Liver (tissue), 8 donors: ENCODE measurements at regions not wholly inside any gene's neighbourhood (a gene's known extent, or its start where the extent isn't known, plus 50 kb on each side); places are given as distances from the start of the nearest gene placed in this dataset.

Experiments used
- DNase-seq: peaks from one replicate; pipeline ENCODE4 v3.0.0-alpha.2; 2017; ENCODE audit warnings: low spot score
- H3K27ac ChIP-seq, 2 donors: one replicate each; pipeline ENCODE4 v1.7.0; 2013; ENCODE audit warnings: inconsistent platforms in 2 of 2, low read length in 2 of 2, control low read depth in 1 of 2, low read depth in 1 of 2, mild to moderate bottlenecking in 1 of 2
- H3K27me3 ChIP-seq, 4 donors: one replicate each; pipeline versions ENCODE4 v1.6.1 to v1.7.0; 2013; ENCODE audit warnings: low read length in 3 of 4, inconsistent platforms in 1 of 4, mild to moderate bottlenecking in 1 of 4, moderate library complexity in 1 of 4; ENCODE audit not compliant: control insufficient read depth in 4 of 4, insufficient read depth in 4 of 4
- H3K36me3 ChIP-seq, 4 donors: one replicate each; pipeline versions ENCODE4 v1.6.1 to v1.7.0; 2013; ENCODE audit warnings: low read length in 3 of 4, mild to moderate bottlenecking in 3 of 4, low read depth in 1 of 4, moderate library complexity in 1 of 4; ENCODE audit not compliant: control insufficient read depth in 4 of 4, insufficient read depth in 3 of 4
- H3K4me1 ChIP-seq, 4 donors: one replicate each; pipeline versions ENCODE4 v1.6.1 to v1.7.0; 2013; ENCODE audit warnings: low read length in 3 of 4, mild to moderate bottlenecking in 3 of 4, moderate library complexity in 1 of 4; ENCODE audit not compliant: control insufficient read depth in 4 of 4, insufficient read depth in 4 of 4
- H3K4me3 ChIP-seq, 3 donors: one replicate each; pipeline versions ENCODE4 v1.6.1 to v1.7.0; 2013; ENCODE audit warnings: low read length in 3 of 3, control low read depth in 1 of 3, low read depth in 1 of 3, mild to moderate bottlenecking in 1 of 3
- H3K9ac ChIP-seq, 2 donors: one replicate each; pipeline ENCODE4 v1.7.0; 2013; ENCODE audit warnings: low read length in 2 of 2, mild to moderate bottlenecking in 2 of 2, moderate library complexity in 2 of 2, control low read depth in 1 of 2, low read depth in 1 of 2
- H3K9me3 ChIP-seq, 4 donors: one replicate each; pipeline versions ENCODE4 v1.6.1 to v1.7.0; 2013; ENCODE audit warnings: low read length in 3 of 4; ENCODE audit not compliant: control insufficient read depth in 4 of 4
- CTCF ChIP-seq: fragments of 150-350 bp; IDR thresholded peaks from 2 replicates; pipeline ENCODE4 v1.5.1; 2017; ENCODE audit warnings: improper control_type of control experiment, low read depth, low read length; ENCODE audit not compliant: missing input control
- EGR1 ChIP-seq, 2 donors: IDR thresholded peaks; 2 replicates each; pipeline ENCODE4 v1.6.1; 2016 to 2018; ENCODE audit warnings: antibody characterized with exemption in 2 of 2, low read depth in 2 of 2
- FOXA1 ChIP-seq: IDR thresholded peaks from 2 replicates; pipeline ENCODE4 v1.6.1; 2016; ENCODE audit warnings: antibody characterized with exemption
- FOXA2 ChIP-seq: IDR thresholded peaks from 2 replicates; pipeline ENCODE4 v1.6.1; 2016; ENCODE audit warnings: antibody characterized with exemption
- GABPA ChIP-seq, 2 donors: IDR thresholded peaks in 1 of 2; conservative IDR thresholded peaks in 1 of 2; 2 replicates each; pipeline ENCODE4 v1.6.1; 2016; ENCODE audit warnings: antibody characterized with exemption in 2 of 2, mild to moderate bottlenecking in 1 of 2, moderate library complexity in 1 of 2
- HNF4A ChIP-seq, 2 donors: conservative IDR thresholded peaks; 2 replicates each; pipeline ENCODE4 v1.6.1; 2016; ENCODE audit warnings: antibody characterized with exemption in 2 of 2, mild to moderate bottlenecking in 2 of 2
- HNF4G ChIP-seq: IDR thresholded peaks from 2 replicates; pipeline ENCODE4 v1.6.1; 2016; ENCODE audit warnings: antibody characterized with exemption
- NR2F2 ChIP-seq: IDR thresholded peaks from 2 replicates; pipeline ENCODE4 v1.6.1; 2016; ENCODE audit warnings: antibody characterized with exemption
- RAD21 ChIP-seq, 2 donors: IDR thresholded peaks; 2 replicates each; pipeline ENCODE4 v1.6.1; 2016; ENCODE audit warnings: antibody characterized with exemption in 2 of 2, mild to moderate bottlenecking in 2 of 2
- REST ChIP-seq: IDR thresholded peaks from 2 replicates; pipeline ENCODE4 v1.6.1; 2016; ENCODE audit warnings: antibody characterized with exemption, mild to moderate bottlenecking
- RXRA ChIP-seq, 2 donors: IDR thresholded peaks; 2 replicates each; pipeline ENCODE4 v1.6.1; 2017 to 2018; ENCODE audit warnings: antibody characterized with exemption in 2 of 2, mild to moderate bottlenecking in 1 of 2
- SP1 ChIP-seq: IDR thresholded peaks from 2 replicates; pipeline ENCODE4 v1.6.1; 2018; ENCODE audit warnings: antibody characterized with exemption, mild to moderate bottlenecking
- TAF1 ChIP-seq: conservative IDR thresholded peaks from 2 replicates; pipeline ENCODE4 v1.6.1; 2016; ENCODE audit warnings: antibody characterized with exemption, mild to moderate bottlenecking
- YY1 ChIP-seq: IDR thresholded peaks from 2 replicates; pipeline ENCODE4 v1.6.1; 2016; ENCODE audit warnings: antibody characterized with exemption, mild to moderate bottlenecking
- ZBTB33 ChIP-seq: IDR thresholded peaks from 2 replicates; pipeline ENCODE4 v1.6.1; 2016; ENCODE audit warnings: antibody characterized with exemption
- WGBS: extraction: QIAGEN DNeasy Blood & Tissue Kit; methylation state at CpG from one replicate; pipeline ENCODE4 v1.1.7; 2013; 5-methylcytosine and 5-hydroxymethylcytosine counted together
- donor health status: healthy.
- donor health status: healthy.
- donor health status: healthy.
- donor health status: healthy.
- donor health status: healthy.

- no peak overlapping the region for H3K27ac ChIP-seq
- no peaks in the 10 kb centered on the region for H3K36me3 ChIP-seq
- peaks cover 0 to 3% (median 0%) of the 10 kb centered on the region in 4 donors for H3K9me3 ChIP-seq
- H3K4me1 ChIP-seq = no peaks in the 10 kb centered on the region
- WGBS = 79% methylated on average over 9 of the region's 9 CpGs
- H3K4me3 ChIP-seq = no peak overlapping the region
- DNase-seq = no peak
- no peak for TF ChIP-seq TAF1
- TF ChIP-seq EGR1 (IDR thresholded peaks at IDR 0.05; ENCODE audit: low read depth in 2 of 2) = no peak
- TF ChIP-seq HNF4A (conservative IDR thresholded peaks at IDR 0.05) = no peak
- TF ChIP-seq CTCF = no peak
- no peak for TF ChIP-seq YY1
- TF ChIP-seq RXRA (IDR thresholded peaks at IDR 0.05) = no peak
- TF ChIP-seq NR2F2 = no peak
- TF ChIP-seq REST = no peak
- no peak for TF ChIP-seq FOXA1
- no peak for TF ChIP-seq FOXA2
- H3K9ac ChIP-seq = no peak overlapping the region
- H3K27me3 ChIP-seq = peaks cover 0 to 2% (median 0%) of the 10 kb centered on the region in 4 donors
These were observed 227.4 kb downstream of the SS18 start for GRCh38 chr18:25862881-25863600.

- WGBS = 55% methylated on average over 7 of the region's 7 CpGs
- DNase-seq = no peak
- H3K4me1 ChIP-seq = no peaks in the 10 kb centered on the region
- TF ChIP-seq TAF1 = no peak
- TF ChIP-seq EGR1 (IDR thresholded peaks at IDR 0.05; ENCODE audit: low read depth in 2 of 2) = no peak
- TF ChIP-seq NR2F2 = no peak
- no peak for TF ChIP-seq HNF4G
- TF ChIP-seq HNF4A (conservative IDR thresholded peaks at IDR 0.05) = no peak
- TF ChIP-seq GABPA (IDR thresholded peaks at IDR 0.05 in 1 of 2, conservative IDR thresholded peaks at IDR 0.05 in 1 of 2) = no peak
- no peak for TF ChIP-seq RAD21 (IDR thresholded peaks at IDR 0.05)
- TF ChIP-seq RXRA (IDR thresholded peaks at IDR 0.05) = no peak
- TF ChIP-seq CTCF = no peak
- no peak for TF ChIP-seq YY1
- TF ChIP-seq SP1 = no peak
- no peak for TF ChIP-seq ZBTB33
- H3K27me3 ChIP-seq = no peaks in the 10 kb centered on the region
- H3K27ac ChIP-seq = no peak overlapping the region
- no peak overlapping the region for H3K9ac ChIP-seq
- H3K36me3 ChIP-seq = no peaks in the 10 kb centered on the region
- H3K4me3 ChIP-seq = no peak overlapping the region
- H3K9me3 ChIP-seq = no peaks in the 10 kb centered on the region
These were observed 236.6 kb downstream of the SS18 start for GRCh38 chr18:25853691-25854433.
